H9 (cell line): ENCODE measurements at regions not wholly inside any gene's neighbourhood (a gene's known extent, or its start where the extent isn't known, plus 50 kb on each side); places are given as distances from the start of the nearest gene placed in this dataset.

Source experiments
- DNase-seq: peaks from one replicate; pipeline ENCODE4 v3.0.0-alpha.2; 2017
- H2AFZ ChIP-seq: one replicate; pipeline ENCODE4 v1.6.1; 2013; ENCODE audit warnings: mild to moderate bottlenecking, low read length, control low read depth, moderate library complexity
- H2AK5ac ChIP-seq: 2 replicates; pipeline ENCODE4 v1.6.1; 2013; ENCODE audit warnings: low read length, control low read depth, mixed read lengths; ENCODE audit not compliant: insufficient read length
- H2BK120ac ChIP-seq: one replicate; pipeline ENCODE4 v1.6.1; 2013; ENCODE audit warnings: low read depth, mild to moderate bottlenecking, low read length, control low read depth, inconsistent platforms; ENCODE audit not compliant: poor library complexity, severe bottlenecking
- H2BK12ac ChIP-seq: 2 replicates; pipeline ENCODE4 v1.6.1; 2013; ENCODE audit warnings: low read length, control low read depth, mixed read lengths, low read depth; ENCODE audit not compliant: insufficient read length
- H2BK15ac ChIP-seq: 2 replicates; pipeline ENCODE4 v1.6.1; 2013; ENCODE audit warnings: low read depth, low read length, control low read depth
- H2BK20ac ChIP-seq: one replicate; pipeline ENCODE4 v1.6.1; 2013; ENCODE audit warnings: low read depth, mild to moderate bottlenecking, low read length, control low read depth, inconsistent platforms; ENCODE audit not compliant: poor library complexity, severe bottlenecking
- H2BK5ac ChIP-seq: 2 replicates; pipeline ENCODE4 v1.6.1; 2013; ENCODE audit warnings: low read length, control low read depth, mixed read lengths; ENCODE audit not compliant: insufficient read length
- H3K14ac ChIP-seq: 2 replicates; pipeline ENCODE4 v1.6.1; 2013; ENCODE audit warnings: low read length, control low read depth; ENCODE audit not compliant: insufficient read depth
- H3K18ac ChIP-seq: 2 replicates; pipeline ENCODE4 v1.6.1; 2013; ENCODE audit warnings: low read depth, mild to moderate bottlenecking, mixed read lengths, low read length, control low read depth; ENCODE audit not compliant: insufficient read length
- H3K23ac ChIP-seq: 2 replicates; pipeline ENCODE4 v1.6.1; 2013; ENCODE audit warnings: low read length, control low read depth, mixed read lengths, low read depth; ENCODE audit not compliant: insufficient read length
- H3K23me2 ChIP-seq: 2 replicates; pipeline ENCODE4 v1.6.1; 2013; ENCODE audit warnings: low read depth, mild to moderate bottlenecking, mixed read lengths, low read length, control low read depth; ENCODE audit not compliant: insufficient read length, poor library complexity, severe bottlenecking
- H3K27ac ChIP-seq: 2 replicates; pipeline ENCODE4 v1.5.1; 2013; ENCODE audit warnings: low read length, control low read depth, mixed read lengths, low read depth; ENCODE audit not compliant: insufficient read length
- H3K27me3 ChIP-seq: 2 replicates; pipeline ENCODE4 v1.6.1; 2013; ENCODE audit warnings: low read length, control low read depth, inconsistent platforms; ENCODE audit not compliant: insufficient read depth
- H3K4ac ChIP-seq: 2 replicates; pipeline ENCODE4 v1.6.1; 2013; ENCODE audit warnings: low read depth, mild to moderate bottlenecking, control low read depth, inconsistent platforms, low read length, moderate library complexity
- H3K4me1 ChIP-seq: 2 replicates; pipeline ENCODE4 v1.6.1; 2013; ENCODE audit warnings: low read length, control low read depth, inconsistent platforms; ENCODE audit not compliant: insufficient read depth
- H3K4me2 ChIP-seq: 2 replicates; pipeline ENCODE4 v1.6.1; 2013; ENCODE audit warnings: low read length, control low read depth, mixed read lengths; ENCODE audit not compliant: insufficient read length, insufficient read depth
- H3K56ac ChIP-seq: 2 replicates; pipeline ENCODE4 v1.6.1; 2013; ENCODE audit warnings: low read depth, mild to moderate bottlenecking, mixed read lengths, low read length, control low read depth; ENCODE audit not compliant: insufficient read length
- H3K79me1 ChIP-seq: 2 replicates; pipeline ENCODE4 v1.6.1; 2013; ENCODE audit warnings: low read depth, mild to moderate bottlenecking, moderate library complexity, low read length, control low read depth, inconsistent platforms; ENCODE audit not compliant: insufficient read depth, poor library complexity, severe bottlenecking
- H3K79me2 ChIP-seq: 2 replicates; pipeline ENCODE4 v1.6.1; 2013; ENCODE audit warnings: low read length, control low read depth, inconsistent platforms; ENCODE audit not compliant: insufficient read depth
- H3K9ac ChIP-seq: 2 replicates; pipeline ENCODE4 v1.6.1; 2013; ENCODE audit warnings: low read length, control low read depth, mixed read lengths; ENCODE audit not compliant: insufficient read length; ENCODE audit errors: extremely low read depth
- H3K9me3 ChIP-seq: one replicate; pipeline ENCODE4 v1.6.1; 2013; ENCODE audit warnings: low read depth, low read length, inconsistent platforms; ENCODE audit not compliant: control insufficient read depth
- H3T11ph ChIP-seq: one replicate; pipeline ENCODE4 v1.6.1; 2013; ENCODE audit warnings: mild to moderate bottlenecking, low read length, control low read depth, inconsistent platforms
- H4K20me1 ChIP-seq: one replicate; pipeline ENCODE4 v1.6.1; 2013; ENCODE audit not compliant: control insufficient read depth, insufficient read length, insufficient read depth
- H4K5ac ChIP-seq: 2 replicates; pipeline ENCODE4 v1.6.1; 2013; ENCODE audit warnings: low read depth, mild to moderate bottlenecking, mixed read lengths, low read length, control low read depth; ENCODE audit not compliant: insufficient read length
- H4K8ac ChIP-seq: replicated peaks from 2 replicates; pipeline ENCODE4 v1.6.1; 2013; ENCODE audit warnings: low read length, control low read depth, mixed read lengths, low read depth; ENCODE audit not compliant: insufficient read length
- H4K91ac ChIP-seq: 2 replicates; pipeline ENCODE4 v1.6.1; 2013; ENCODE audit warnings: low read depth, mild to moderate bottlenecking, moderate library complexity, mixed read lengths, low read length, control low read depth; ENCODE audit not compliant: insufficient read length
- H3K27ac Mint-ChIP-seq, 3 experiments: 2 replicates in 2 of 3; 3 replicates in 1 of 3; pipeline ENCODE4 v1.8.0; 2020 to 2021; ENCODE audit warnings: mixed read lengths in 3 of 3, mild to moderate bottlenecking in 1 of 3, moderate library complexity in 1 of 3
- H3K27me3 Mint-ChIP-seq: 2 replicates; pipeline ENCODE4 v1.8.0; 2021; ENCODE audit warnings: low read depth, mild to moderate bottlenecking, moderate library complexity, mixed read lengths
- H3K36me3 Mint-ChIP-seq, 3 experiments: 2 replicates in 2 of 3; 3 replicates in 1 of 3; pipeline ENCODE4 v1.8.0; 2020 to 2021; ENCODE audit warnings: low read depth in 3 of 3, mixed read lengths in 3 of 3; ENCODE audit not compliant: insufficient read depth in 1 of 3
- H3K4me1 Mint-ChIP-seq, 2 experiments: 2 replicates each; pipeline ENCODE4 v1.8.0; 2020; ENCODE audit warnings: mixed read lengths in 2 of 2
- H3K4me3 Mint-ChIP-seq, 2 experiments: 2 replicates in 1 of 2; 3 replicates in 1 of 2; pipeline ENCODE4 v1.8.0; 2020 to 2021; ENCODE audit warnings: mild to moderate bottlenecking in 2 of 2, mixed read lengths in 2 of 2, moderate library complexity in 1 of 2
- H3K9me3 Mint-ChIP-seq, 2 experiments: 2 replicates in 1 of 2; 3 replicates in 1 of 2; pipeline ENCODE4 v1.8.0; 2020; ENCODE audit warnings: mild to moderate bottlenecking in 2 of 2, mixed read lengths in 2 of 2, moderate library complexity in 1 of 2
- WGBS: extraction: QIAGEN DNeasy Blood & Tissue Kit; methylation state at CpG from one replicate; pipeline ENCODE4 v1.1.7; 2013; ENCODE audit warnings: missing lambda C conversion rate, low lambda C conversion rate, mixed read lengths; ENCODE audit not compliant: insufficient read length; ENCODE audit errors: extremely low coverage; 5-methylcytosine and 5-hydroxymethylcytosine counted together
- TF ChIP-seq, protein P1 (sequence below): fragments of 200-600 bp; sonication (generic); conservative IDR thresholded peaks from 3 replicates; pipeline ENCODE4 v1.8.0; 2021; ENCODE audit warnings: antibody characterized with exemption, mild to moderate bottlenecking

DNA sequence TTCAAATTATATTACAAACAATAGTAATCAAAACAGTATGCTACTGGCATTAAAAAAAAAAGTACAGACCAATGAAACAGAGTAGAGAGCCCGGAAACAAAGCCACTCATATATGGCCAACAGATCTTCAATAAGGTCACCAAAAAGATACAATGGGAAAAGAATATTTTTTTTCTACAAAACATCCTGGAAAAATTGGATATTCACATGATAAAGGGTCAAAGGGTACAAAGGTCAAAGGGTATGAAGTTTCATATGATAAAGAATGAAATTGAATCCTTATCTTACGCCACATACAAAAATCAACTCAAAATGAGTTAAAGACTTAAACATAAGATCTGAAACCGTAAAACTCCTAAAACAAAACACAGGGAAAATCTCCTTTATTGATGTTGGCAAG is 168.5 kb upstream of the PELI2 start:
- no CpG with 5 or more reads among the region's 3 CpGs for WGBS

More for the DNA sequence above, 168.5 kb upstream of the PELI2 start:
- Mint-ChIP-seq H3K9me3 (peaks cover 2 to 7% of the 10 kb centered on the region in 2 experiments; a peak in 2 of 5 replicates), H3K27me3 (no peaks in the 10 kb centered on the region), H3K36me3 (no peaks in the 10 kb centered on the region; a peak in 1 of 7 replicates), H3K4me3 (no peak overlapping the region), H3K4me1 (peaks cover 10 to 12% of the 10 kb centered on the region in 2 experiments), H3K27ac (no peak overlapping the region)
- no peak overlapping the region for H3K14ac ChIP-seq
- no peak overlapping the region for H3K18ac ChIP-seq
- no peaks in the 10 kb centered on the region for H3K23me2 ChIP-seq
- no peak overlapping the region for H3K4ac ChIP-seq
- TF ChIP-seq, protein P1, sequence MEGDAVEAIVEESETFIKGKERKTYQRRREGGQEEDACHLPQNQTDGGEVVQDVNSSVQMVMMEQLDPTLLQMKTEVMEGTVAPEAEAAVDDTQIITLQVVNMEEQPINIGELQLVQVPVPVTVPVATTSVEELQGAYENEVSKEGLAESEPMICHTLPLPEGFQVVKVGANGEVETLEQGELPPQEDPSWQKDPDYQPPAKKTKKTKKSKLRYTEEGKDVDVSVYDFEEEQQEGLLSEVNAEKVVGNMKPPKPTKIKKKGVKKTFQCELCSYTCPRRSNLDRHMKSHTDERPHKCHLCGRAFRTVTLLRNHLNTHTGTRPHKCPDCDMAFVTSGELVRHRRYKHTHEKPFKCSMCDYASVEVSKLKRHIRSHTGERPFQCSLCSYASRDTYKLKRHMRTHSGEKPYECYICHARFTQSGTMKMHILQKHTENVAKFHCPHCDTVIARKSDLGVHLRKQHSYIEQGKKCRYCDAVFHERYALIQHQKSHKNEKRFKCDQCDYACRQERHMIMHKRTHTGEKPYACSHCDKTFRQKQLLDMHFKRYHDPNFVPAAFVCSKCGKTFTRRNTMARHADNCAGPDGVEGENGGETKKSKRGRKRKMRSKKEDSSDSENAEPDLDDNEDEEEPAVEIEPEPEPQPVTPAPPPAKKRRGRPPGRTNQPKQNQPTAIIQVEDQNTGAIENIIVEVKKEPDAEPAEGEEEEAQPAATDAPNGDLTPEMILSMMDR, result no peak
- no peaks in the 10 kb centered on the region for H3K9me3 ChIP-seq
- H3K4me2 ChIP-seq, result no peak overlapping the region
- H3K27me3 ChIP-seq, result no peaks in the 10 kb centered on the region
- DNase-seq, result no peak
- no peak overlapping the region for H2AK5ac ChIP-seq
- H2AFZ ChIP-seq, result no peak overlapping the region
- H2BK120ac ChIP-seq, result no peak overlapping the region
- no peaks in the 10 kb centered on the region for H3K79me1 ChIP-seq
- H3K4me1 ChIP-seq, result no peaks in the 10 kb centered on the region
- H2BK12ac ChIP-seq, result no peak overlapping the region
- no peak overlapping the region for H3K56ac ChIP-seq
- H3K23ac ChIP-seq, result no peak overlapping the region
- no peak overlapping the region for H2BK20ac ChIP-seq
- H3K27ac ChIP-seq, result no peak overlapping the region
- H2BK5ac ChIP-seq, result no peak overlapping the region
- no peak overlapping the region for H4K5ac ChIP-seq
- H4K20me1 ChIP-seq, result no peaks in the 10 kb centered on the region
- no peak overlapping the region for H3T11ph ChIP-seq
- H4K8ac ChIP-seq, result no peak overlapping the region
- no peaks in the 10 kb centered on the region for H3K79me2 ChIP-seq
- H3K9ac ChIP-seq, result no peak overlapping the region
- no peak overlapping the region for H4K91ac ChIP-seq
- H2BK15ac ChIP-seq, result no peak overlapping the region
